Left ventricle myocardium inferior (tissue), 1 donor: ENCODE measurements at regions not wholly inside any gene's neighbourhood (a gene's known extent, or its start where the extent isn't known, plus 50 kb on each side); places are given as distances from the start of the nearest gene placed in this dataset.

Experiments
- DNase-seq: peaks from one replicate; pipeline ENCODE4 v3.0.0-alpha.2; 2020
- H3K27ac ChIP-seq: fragments of 200-600 bp; replicated peaks from 2 replicates; pipeline ENCODE4 v1.8.0; 2021
- H3K27me3 ChIP-seq: fragments of 200-600 bp; 2 replicates; pipeline ENCODE4 v1.8.0; 2021; ENCODE audit warnings: low read depth
- H3K36me3 ChIP-seq: fragments of 200-600 bp; 2 replicates; pipeline ENCODE4 v1.8.0; 2021
- H3K4me1 ChIP-seq: fragments of 200-600 bp; 2 replicates; pipeline ENCODE4 v1.8.0; 2021
- H3K4me3 ChIP-seq: fragments of 200-600 bp; 2 replicates; pipeline ENCODE4 v1.8.0; 2021; ENCODE audit warnings: mild to moderate bottlenecking, moderate library complexity
- H3K9me3 ChIP-seq: fragments of 200-600 bp; replicated peaks from 2 replicates; pipeline ENCODE4 v1.8.0; 2021
- CTCF ChIP-seq: fragments of 200-600 bp; IDR thresholded peaks from 2 replicates; pipeline ENCODE4 v1.8.0; 2021; ENCODE audit warnings: antibody characterized with exemption, mild to moderate bottlenecking, borderline replicate concordance
- intact Hi-C: fragments of 100-400 bp; cut with micrococcal nuclease; formaldehyde crosslinking; loops from one replicate; pipeline ENCODE4 v1.11.0; 2022
- donor health status: DM: no; HTN: yes; CAD: no; lungs with severe emphysema.

GRCh38 chr1:214912127-214912526 is 170.4 kb upstream of the KCNK2 start:
- no peaks in the 10 kb centered on the region for H3K27me3 ChIP-seq
- no peak for TF ChIP-seq CTCF
- H3K36me3 ChIP-seq, result no peaks in the 10 kb centered on the region
- H3K27ac ChIP-seq, result no peak overlapping the region
- H3K4me1 ChIP-seq, result no peaks in the 10 kb centered on the region
- intact Hi-C loops, result no loop called here
- no peaks in the 10 kb centered on the region for H3K9me3 ChIP-seq
- no peak for DNase-seq
- H3K4me3 ChIP-seq, result no peak overlapping the region

DNA sequence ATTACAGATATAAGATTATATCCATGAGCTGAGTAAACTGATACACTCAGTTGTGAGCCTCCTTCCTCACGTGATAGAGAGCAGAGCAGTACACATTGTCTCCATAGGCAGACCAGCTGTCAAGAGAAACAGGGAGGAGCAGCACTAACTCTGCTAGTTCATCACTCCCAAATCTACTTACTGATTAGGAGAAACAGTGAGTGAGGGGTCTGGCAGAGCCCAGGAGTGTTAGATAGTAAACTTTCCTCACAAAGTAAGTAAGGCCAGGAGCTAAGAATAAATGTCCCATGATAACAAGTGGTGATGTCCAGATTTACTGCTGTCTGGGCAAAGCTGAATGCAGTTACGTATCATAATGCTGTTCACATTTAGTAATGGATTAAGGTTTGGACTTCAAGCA is 168.6 kb upstream of the KCNK2 start:
- intact Hi-C loops, result no loop called here
- H3K4me1 ChIP-seq, result no peaks in the 10 kb centered on the region
- no peak overlapping the region for H3K4me3 ChIP-seq
- H3K27me3 ChIP-seq, result no peaks in the 10 kb centered on the region
- no peaks in the 10 kb centered on the region for H3K9me3 ChIP-seq
- no peak for TF ChIP-seq CTCF
- no peaks in the 10 kb centered on the region for H3K36me3 ChIP-seq
- DNase-seq, result no peak
- no peak overlapping the region for H3K27ac ChIP-seq

DNA sequence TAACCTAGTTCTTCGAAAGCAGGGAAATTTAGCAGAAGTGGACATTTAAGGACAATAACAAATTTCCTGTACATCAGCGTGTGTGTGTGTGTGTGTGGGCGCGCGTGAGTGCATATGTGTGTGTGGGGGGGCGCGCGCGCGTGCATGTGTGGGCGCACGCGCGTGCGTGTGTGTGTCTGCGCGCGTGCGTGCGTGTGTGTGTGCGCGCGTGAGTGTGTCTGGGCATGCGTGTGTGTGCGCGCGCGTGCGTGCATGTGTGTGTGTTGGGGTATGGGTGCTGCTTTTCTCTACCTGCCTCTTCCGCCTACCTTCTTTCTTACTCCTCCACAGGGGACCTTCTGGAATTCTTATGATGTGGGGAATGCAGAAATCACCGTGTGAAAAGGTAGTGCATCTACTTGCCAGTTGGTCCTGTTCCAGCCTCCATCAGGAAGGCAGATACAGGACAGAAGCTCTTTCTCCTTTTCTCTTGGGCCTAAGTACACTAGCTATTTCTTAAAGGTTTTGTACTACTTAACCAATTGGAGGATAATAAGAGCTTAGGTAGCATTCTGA is 165.4 kb upstream of the KCNK2 start:
- Histone ChIP-seq H3K4me3 (no peak overlapping the region), H3K27me3 (no peaks in the 10 kb centered on the region), H3K36me3 (no peaks in the 10 kb centered on the region), H3K4me1 (no peaks in the 10 kb centered on the region), H3K27ac (no peak overlapping the region), H3K9me3 (no peaks in the 10 kb centered on the region)
- TF ChIP-seq CTCF, result no peak
- no peak for DNase-seq
- intact Hi-C loops, result no loop called here

GRCh38 chr1:214918745-214919144 is 163.8 kb upstream of the KCNK2 start:
- Histone ChIP-seq H3K27me3 (no peaks in the 10 kb centered on the region), H3K4me1 (no peaks in the 10 kb centered on the region), H3K4me3 (no peak overlapping the region), H3K9me3 (no peaks in the 10 kb centered on the region), H3K27ac (no peak overlapping the region), H3K36me3 (no peaks in the 10 kb centered on the region)
- intact Hi-C loops, result no loop called here
- DNase-seq, result no peak
- no peak for TF ChIP-seq CTCF

- intact Hi-C loops, result no loop called here
- Histone ChIP-seq H3K36me3 (no peaks in the 10 kb centered on the region), H3K9me3 (no peaks in the 10 kb centered on the region), H3K4me3 (no peak overlapping the region), H3K4me1 (no peaks in the 10 kb centered on the region), H3K27me3 (no peaks in the 10 kb centered on the region), H3K27ac (no peak overlapping the region)
- DNase-seq, result no peak
- TF ChIP-seq CTCF, result no peak
Observed at GRCh38 chr1:214920337-214920736, 162.2 kb upstream of the KCNK2 start.
